GM18858 (cell line): ENCODE measurements at regions not wholly inside any gene's neighbourhood (a gene's known extent, or its start where the extent isn't known, plus 50 kb on each side); places are given as distances from the start of the nearest gene placed in this dataset.

Experiments used
- ATAC-seq: cut with Tn5 transposase; IDR thresholded peaks from one replicate; pipeline ENCODE4 v1.9.1; 2021; ENCODE audit not compliant: unreplicated experiment

- ATAC-seq = no peak
Observed at GRCh38 chr10:128880159-128880725, 586.8 kb upstream of the MGMT start.

- ATAC-seq = no peak
Observed at GRCh38 chr10:128881086-128881485, 586.0 kb upstream of the MGMT start.

- ATAC-seq = no peak
Observed at GRCh38 chr10:128883231-128884032, 583.6 kb upstream of the MGMT start.

GRCh38 chr10:128884033-128884425 lies 583.0 kb upstream of the MGMT start:
- no peak for ATAC-seq

GRCh38 chr10:128884496-128885072 lies 582.5 kb upstream of the MGMT start:
- no peak for ATAC-seq

- ATAC-seq = no peak
Observed at GRCh38 chr10:128885573-128886555, 581.2 kb upstream of the MGMT start.

GRCh38 chr10:128887856-128888255 lies 579.2 kb upstream of the MGMT start:
- no peak for ATAC-seq

GRCh38 chr10:128892005-128892404 lies 575.0 kb upstream of the MGMT start:
- no peak for ATAC-seq

GRCh38 chr10:128894641-128895040 lies 572.4 kb upstream of the MGMT start:
- no peak for ATAC-seq

GRCh38 chr10:128895473-128895872 lies 571.6 kb upstream of the MGMT start:
- no peak for ATAC-seq

GRCh38 chr10:128896116-128896795 lies 570.8 kb upstream of the MGMT start:
- ATAC-seq = no peak

GRCh38 chr10:128896963-128897362 lies 570.1 kb upstream of the MGMT start:
- ATAC-seq = no peak

GRCh38 chr10:128897401-128898129 lies 569.5 kb upstream of the MGMT start:
- no peak for ATAC-seq

GRCh38 chr10:128898133-128898915 lies 568.7 kb upstream of the MGMT start:
- no peak for ATAC-seq

GRCh38 chr10:128898916-128899195 lies 568.2 kb upstream of the MGMT start:
- ATAC-seq = no peak

GRCh38 chr10:128900456-128900855 lies 566.6 kb upstream of the MGMT start:
- no peak for ATAC-seq

- ATAC-seq = no peak
Observed at GRCh38 chr10:128901236-128901635, 565.8 kb upstream of the MGMT start.

- ATAC-seq = no peak
Observed at GRCh38 chr10:128902031-128902710, 564.9 kb upstream of the MGMT start.
